OCI-LY3 (cell line): ENCODE measurements at regions not wholly inside any gene's neighbourhood (a gene's known extent, or its start where the extent isn't known, plus 50 kb on each side); places are given as distances from the start of the nearest gene placed in this dataset.

Experiments
- CTCF ChIP-seq: fragments of 200-600, 300-600 bp; sonication (generic); IDR thresholded peaks from 2 replicates; pipeline ENCODE4 v1.5.1; 2014; ENCODE audit warnings: antibody characterized with exemption, low read length, low read depth
- EZH2phosphoT487 ChIP-seq: fragments of 200-600 bp; shearing (Covaris generic); IDR thresholded peaks from 2 replicates; pipeline ENCODE4 v1.6.1; 2018; ENCODE audit warnings: antibody characterized with exemption, mixed run types, low read depth

GRCh38 chr18:38023871-38024270, 458.3 kb upstream of the CELF4 start:
- TF ChIP-seq CTCF (no peak), EZH2phosphoT487 (no peak)
